Right lobe of liver (tissue), 4 donors: ENCODE measurements at regions not wholly inside any gene's neighbourhood (a gene's known extent, or its start where the extent isn't known, plus 50 kb on each side); places are given as distances from the start of the nearest gene placed in this dataset.

Experiments
- POLR2A ChIP-seq: fragments of 450-650 bp; IDR thresholded peaks from one replicate; pipeline ENCODE4 v1.6.1; 2017; ENCODE audit warnings: antibody characterized with exemption, mild to moderate bottlenecking
- TF ChIP-seq, protein P1 (sequence below), 4 donors: fragments of 200-600 bp in 3 of 4; fragments of 450-650 bp in 1 of 4; IDR thresholded peaks; one replicate each; pipeline versions ENCODE4 v1.5.1 to v1.8.0; 2016 to 2022; ENCODE audit warnings: antibody characterized with exemption in 4 of 4, mild to moderate bottlenecking in 2 of 4
- donor health status: DM: no; HTN: no; CAD: no.
- donor health status: DM: no; HTN: no; CAD: no.
- donor health status: DM: no; HTN: yes; CAD: no.

DNA sequence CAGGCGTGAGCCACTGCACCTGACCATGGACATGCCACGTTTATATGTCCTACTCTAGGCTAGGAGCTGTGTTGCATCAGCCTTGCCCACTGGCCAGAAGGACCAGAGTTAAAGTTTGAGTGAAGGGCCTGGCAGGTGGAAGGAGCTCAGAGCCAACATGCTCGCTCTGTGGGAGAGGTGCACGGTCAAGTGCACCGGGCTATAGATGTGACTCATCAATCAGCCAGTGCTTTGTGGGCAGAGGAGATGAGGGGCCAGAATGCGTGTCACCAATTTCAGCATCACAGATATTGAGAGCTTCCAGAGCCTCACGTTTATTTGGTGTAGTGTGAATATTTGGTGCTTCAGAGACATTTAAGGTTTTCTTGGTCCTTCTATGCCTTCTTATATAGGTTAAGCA, 137.3 kb upstream of the KBTBD8 start:
- TF ChIP-seq, protein P1, sequence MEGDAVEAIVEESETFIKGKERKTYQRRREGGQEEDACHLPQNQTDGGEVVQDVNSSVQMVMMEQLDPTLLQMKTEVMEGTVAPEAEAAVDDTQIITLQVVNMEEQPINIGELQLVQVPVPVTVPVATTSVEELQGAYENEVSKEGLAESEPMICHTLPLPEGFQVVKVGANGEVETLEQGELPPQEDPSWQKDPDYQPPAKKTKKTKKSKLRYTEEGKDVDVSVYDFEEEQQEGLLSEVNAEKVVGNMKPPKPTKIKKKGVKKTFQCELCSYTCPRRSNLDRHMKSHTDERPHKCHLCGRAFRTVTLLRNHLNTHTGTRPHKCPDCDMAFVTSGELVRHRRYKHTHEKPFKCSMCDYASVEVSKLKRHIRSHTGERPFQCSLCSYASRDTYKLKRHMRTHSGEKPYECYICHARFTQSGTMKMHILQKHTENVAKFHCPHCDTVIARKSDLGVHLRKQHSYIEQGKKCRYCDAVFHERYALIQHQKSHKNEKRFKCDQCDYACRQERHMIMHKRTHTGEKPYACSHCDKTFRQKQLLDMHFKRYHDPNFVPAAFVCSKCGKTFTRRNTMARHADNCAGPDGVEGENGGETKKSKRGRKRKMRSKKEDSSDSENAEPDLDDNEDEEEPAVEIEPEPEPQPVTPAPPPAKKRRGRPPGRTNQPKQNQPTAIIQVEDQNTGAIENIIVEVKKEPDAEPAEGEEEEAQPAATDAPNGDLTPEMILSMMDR (IDR thresholded peaks at IDR 0.05), result no peak
- no peak for TF ChIP-seq POLR2A
